IPS-20b (cell line): ENCODE measurements at regions not wholly inside any gene's neighbourhood (a gene's known extent, or its start where the extent isn't known, plus 50 kb on each side); places are given as distances from the start of the nearest gene placed in this dataset.
"Not testable (repeated sequence)": the region's sequence is repeated elsewhere in the genome, so short reads cannot be mapped to it uniquely, and the experiment has no call there.

ENCODE experiments used
- H3K27ac ChIP-seq: one replicate; pipeline ENCODE4 v1.5.1; 2013; ENCODE audit warnings: low read length
- H3K27me3 ChIP-seq: 2 replicates; pipeline ENCODE4 v1.6.1; 2013; ENCODE audit warnings: mild to moderate bottlenecking, low read length, inconsistent platforms; ENCODE audit not compliant: insufficient read depth
- H3K36me3 ChIP-seq: 2 replicates; pipeline ENCODE4 v1.6.1; 2013; ENCODE audit warnings: low read depth, mild to moderate bottlenecking, inconsistent platforms, low read length, moderate library complexity; ENCODE audit not compliant: insufficient read depth
- H3K4me1 ChIP-seq: 2 replicates; pipeline ENCODE4 v1.6.1; 2013; ENCODE audit warnings: mild to moderate bottlenecking, control low read depth, inconsistent platforms, low read length, moderate library complexity; ENCODE audit not compliant: insufficient read depth
- H3K4me3 ChIP-seq: 2 replicates; pipeline ENCODE4 v1.5.1; 2013; ENCODE audit warnings: mild to moderate bottlenecking, low read length, inconsistent platforms
- H3K9ac ChIP-seq: 2 replicates; pipeline ENCODE4 v1.6.1; 2013; ENCODE audit warnings: low read depth, mild to moderate bottlenecking, inconsistent platforms, low read length, moderate library complexity
- H3K9me3 ChIP-seq: 2 replicates; pipeline ENCODE4 v1.6.1; 2013; ENCODE audit warnings: mild to moderate bottlenecking, low read depth, low read length, inconsistent platforms; ENCODE audit not compliant: insufficient read depth

GRCh38 chr10:129071411-129071810 lies 395.6 kb upstream of the MGMT start:
- not testable (repeated sequence) for H3K4me3 ChIP-seq, H3K9ac ChIP-seq, H3K27me3 ChIP-seq, H3K4me1 ChIP-seq, H3K27ac ChIP-seq, H3K36me3 ChIP-seq, H3K9me3 ChIP-seq

GRCh38 chr10:129074939-129075338 lies 392.1 kb upstream of the MGMT start:
- H3K4me3 ChIP-seq: no peak overlapping the region
- H3K27ac ChIP-seq: no peak overlapping the region
- H3K36me3 ChIP-seq: no peaks in the 10 kb centered on the region
- peaks cover under 1% of the 10 kb centered on the region; the same call in 1 of the 2 replicates for H3K9me3 ChIP-seq
- no peaks in the 10 kb centered on the region for H3K4me1 ChIP-seq
- H3K27me3 ChIP-seq: no peaks in the 10 kb centered on the region
- no peak overlapping the region for H3K9ac ChIP-seq

GRCh38 chr10:129075508-129075907 lies 391.5 kb upstream of the MGMT start:
- Histone ChIP-seq H3K9ac (no peak overlapping the region), H3K9me3 (peaks cover 6% of the 10 kb centered on the region; the same call in 1 of the 2 replicates), H3K4me3 (no peak overlapping the region), H3K36me3 (no peaks in the 10 kb centered on the region), H3K4me1 (no peaks in the 10 kb centered on the region), H3K27ac (no peak overlapping the region), H3K27me3 (no peaks in the 10 kb centered on the region)

GRCh38 chr10:129075927-129076326 lies 391.1 kb upstream of the MGMT start:
- Histone ChIP-seq H3K4me1 (no peaks in the 10 kb centered on the region), H3K27ac (no peak overlapping the region), H3K27me3 (no peaks in the 10 kb centered on the region), H3K36me3 (no peaks in the 10 kb centered on the region), H3K4me3 (no peak overlapping the region), H3K9me3 (peaks cover 7% of the 10 kb centered on the region; the same call in 1 of the 2 replicates), H3K9ac (no peak overlapping the region)

- no peak overlapping the region for H3K27ac ChIP-seq
- H3K4me1 ChIP-seq: no peaks in the 10 kb centered on the region
- H3K9ac ChIP-seq: no peak overlapping the region
- no peak overlapping the region for H3K4me3 ChIP-seq
- no peaks in the 10 kb centered on the region for H3K27me3 ChIP-seq
- H3K9me3 ChIP-seq: peaks cover 7% of the 10 kb centered on the region; the same call in 1 of the 2 replicates
- H3K36me3 ChIP-seq: no peaks in the 10 kb centered on the region
Measured at GRCh38 chr10:129078346-129078745, 388.7 kb upstream of the MGMT start.

- H3K4me1 ChIP-seq: no peaks in the 10 kb centered on the region
Measured at GRCh38 chr10:129078746-129079145, 388.3 kb upstream of the MGMT start.

GRCh38 chr10:129079705-129080104 lies 387.3 kb upstream of the MGMT start:
- H3K4me3 ChIP-seq: no peak overlapping the region
- H3K36me3 ChIP-seq: no peaks in the 10 kb centered on the region
- no peaks in the 10 kb centered on the region for H3K4me1 ChIP-seq
- peaks cover 10% of the 10 kb centered on the region; the same call in 1 of the 2 replicates for H3K9me3 ChIP-seq
- no peaks in the 10 kb centered on the region for H3K27me3 ChIP-seq
- H3K27ac ChIP-seq: no peak overlapping the region
- H3K9ac ChIP-seq: no peak overlapping the region

More at GRCh38 chr10:129078746-129079145, 388.3 kb upstream of the MGMT start:
- Histone ChIP-seq H3K9me3 (peaks cover 7% of the 10 kb centered on the region; the same call in 1 of the 2 replicates), H3K36me3 (no peaks in the 10 kb centered on the region), H3K27ac (no peak overlapping the region), H3K4me3 (no peak overlapping the region), H3K9ac (no peak overlapping the region), H3K27me3 (no peaks in the 10 kb centered on the region)

GRCh38 chr10:129085811-129086210 lies 381.2 kb upstream of the MGMT start:
- Histone ChIP-seq H3K36me3 (no peaks in the 10 kb centered on the region), H3K27ac (no peak overlapping the region), H3K27me3 (no peaks in the 10 kb centered on the region), H3K9ac (no peak overlapping the region), H3K9me3 (peaks cover 4% of the 10 kb centered on the region; the same call in 1 of the 2 replicates), H3K4me1 (no peaks in the 10 kb centered on the region; the same call in 1 of the 2 replicates), H3K4me3 (no peak overlapping the region)

GRCh38 chr10:129089341-129089740 lies 377.7 kb upstream of the MGMT start:
- H3K4me1 ChIP-seq: no peaks in the 10 kb centered on the region; the same call in 1 of the 2 replicates
- no peaks in the 10 kb centered on the region for H3K36me3 ChIP-seq
- H3K9ac ChIP-seq: no peak overlapping the region
- H3K9me3 ChIP-seq: peaks cover 4% of the 10 kb centered on the region; the same call in 1 of the 2 replicates
- H3K4me3 ChIP-seq: no peak overlapping the region
- H3K27me3 ChIP-seq: no peaks in the 10 kb centered on the region
- no peak overlapping the region for H3K27ac ChIP-seq

- H3K4me1 ChIP-seq: no peaks in the 10 kb centered on the region; the same call in 1 of the 2 replicates
Measured at GRCh38 chr10:129090165-129090564, 376.9 kb upstream of the MGMT start.

GRCh38 chr10:129090618-129091366 lies 376.2 kb upstream of the MGMT start:
- Histone ChIP-seq H3K9ac (no peak overlapping the region), H3K27ac (no peak overlapping the region), H3K4me3 (no peak overlapping the region), H3K4me1 (no peaks in the 10 kb centered on the region; the same call in 1 of the 2 replicates), H3K27me3 (no peaks in the 10 kb centered on the region), H3K9me3 (no peaks in the 10 kb centered on the region), H3K36me3 (no peaks in the 10 kb centered on the region)

More at GRCh38 chr10:129090165-129090564, 376.9 kb upstream of the MGMT start:
- Histone ChIP-seq H3K9me3 (no peaks in the 10 kb centered on the region), H3K36me3 (no peaks in the 10 kb centered on the region), H3K9ac (no peak overlapping the region), H3K27ac (no peak overlapping the region), H3K27me3 (no peaks in the 10 kb centered on the region), H3K4me3 (no peak overlapping the region)

GRCh38 chr10:129093641-129094040 lies 373.4 kb upstream of the MGMT start:
- H3K4me1 ChIP-seq: no peaks in the 10 kb centered on the region; the same call in 1 of the 2 replicates
- H3K36me3 ChIP-seq: no peaks in the 10 kb centered on the region
- no peak overlapping the region for H3K27ac ChIP-seq
- H3K27me3 ChIP-seq: no peaks in the 10 kb centered on the region
- H3K4me3 ChIP-seq: no peak overlapping the region
- no peaks in the 10 kb centered on the region for H3K9me3 ChIP-seq
- H3K9ac ChIP-seq: no peak overlapping the region
